ENCODE measurements at regions not wholly inside any gene's neighbourhood (a gene's known extent, or its start where the extent isn't known, plus 50 kb on each side); places are given as distances from the start of the nearest gene placed in this dataset.

- TF ChIP-seq EZH2phosphoT487 (IDR thresholded peaks at IDR 0.05; ENCODE audit: insufficient read depth, low read depth) (no peak), EZH2 (IDR thresholded peaks at IDR 0.05; ENCODE audit: insufficient read depth, poor library complexity, severe bottlenecking) (no peak)
Observed at GRCh38 chr5:42001673-42002072, 76.6 kb downstream of the FBXO4 start.

Data from GM23248 (cell line).